GM21576 (cell line): ENCODE measurements at regions not wholly inside any gene's neighbourhood (a gene's known extent, or its start where the extent isn't known, plus 50 kb on each side); places are given as distances from the start of the nearest gene placed in this dataset.

Experiments used
- ATAC-seq: cut with Tn5 transposase; IDR thresholded peaks from one replicate; pipeline ENCODE4 v1.9.1; 2021; ENCODE audit warnings: mild to moderate bottlenecking, moderate library complexity; ENCODE audit not compliant: unreplicated experiment

DNA sequence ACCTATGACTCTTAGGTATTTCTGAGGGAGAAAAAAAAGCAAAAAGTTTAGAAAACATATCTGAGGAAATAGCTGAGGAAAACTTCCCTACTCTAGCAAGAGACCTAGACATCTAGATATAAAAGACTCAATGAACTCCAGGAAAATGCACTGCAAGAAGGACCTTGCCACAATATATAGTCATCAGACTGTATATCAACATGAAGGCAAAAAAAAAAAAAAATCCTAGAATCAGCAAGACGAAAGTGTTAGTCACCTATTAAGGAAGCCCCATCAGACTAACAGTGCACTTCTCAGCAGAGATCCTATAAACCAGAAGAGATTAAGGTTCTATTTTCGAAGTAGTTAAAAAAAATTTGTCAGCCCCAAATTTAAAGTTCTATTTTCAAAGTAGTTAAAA lies 166.2 kb downstream of the TMEM38B start:
- ATAC-seq = no peak

DNA sequence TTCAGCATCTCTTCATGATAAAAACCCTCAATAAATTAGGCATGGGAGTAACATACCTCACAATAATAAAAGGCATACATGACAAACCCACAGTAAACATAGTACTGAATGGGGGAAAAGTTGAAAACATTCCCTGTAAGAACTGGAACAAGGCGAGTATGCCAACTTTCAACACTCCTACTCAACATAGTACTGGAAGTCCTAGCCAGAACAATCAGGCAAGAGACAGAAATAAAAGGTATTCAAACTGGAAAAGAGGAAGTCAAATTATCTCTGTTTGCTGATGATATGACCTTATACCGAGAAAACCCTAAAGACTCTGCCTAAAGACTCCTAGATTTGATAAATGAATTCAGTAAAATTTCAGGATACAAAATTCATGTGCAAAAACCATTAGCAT lies 167.6 kb downstream of the TMEM38B start:
- ATAC-seq = no peak

DNA sequence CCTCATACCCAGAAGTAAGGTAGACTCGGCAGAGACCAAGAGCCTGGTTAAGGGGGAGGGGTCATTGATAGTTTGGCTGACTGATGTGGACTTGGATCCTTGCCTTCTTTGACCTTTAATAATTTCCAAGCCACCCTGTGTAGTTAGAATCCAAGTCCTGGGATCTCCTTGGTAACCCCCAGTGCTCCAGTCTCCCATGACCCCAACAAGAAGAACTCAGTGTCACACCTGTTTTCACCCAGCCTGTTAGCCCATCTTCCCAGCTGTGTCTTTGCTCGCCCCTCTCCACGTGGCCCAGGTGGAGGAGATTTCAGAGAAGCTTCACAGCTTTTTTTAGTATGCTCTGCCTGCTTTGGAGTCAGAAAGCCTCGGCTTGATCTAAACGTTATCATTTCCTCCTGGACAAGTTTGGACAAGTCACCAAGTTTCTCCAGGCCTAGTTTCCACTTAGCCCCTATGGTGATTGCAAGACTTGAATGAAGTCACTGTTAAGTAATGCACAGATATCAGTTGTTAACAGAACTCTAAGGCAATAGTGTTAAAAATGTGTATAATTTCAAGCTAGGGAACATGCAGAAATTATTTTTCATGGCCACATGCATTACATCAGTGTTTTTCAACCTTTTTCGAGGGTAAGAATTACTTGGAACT lies 170.0 kb downstream of the TMEM38B start:
- ATAC-seq = no peak

DNA sequence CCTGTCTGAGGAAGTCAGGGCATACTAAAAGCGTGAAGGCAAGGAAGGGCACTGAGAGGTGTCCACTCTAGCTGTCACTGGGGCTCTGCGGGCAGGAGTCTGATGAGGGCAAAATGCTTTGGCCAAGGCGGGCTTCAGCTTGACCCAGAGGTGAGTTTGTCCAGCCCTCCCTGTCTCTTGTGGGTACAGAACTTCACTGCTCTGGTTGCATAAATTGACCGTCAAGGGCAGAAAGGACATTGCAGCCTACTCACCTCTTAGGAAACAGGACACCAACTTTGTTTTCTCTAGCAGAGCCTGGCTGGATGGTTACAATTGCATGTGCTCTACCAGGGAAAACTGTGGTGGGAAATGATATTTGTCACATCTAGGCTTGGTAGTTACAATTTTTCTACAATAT lies 170.9 kb downstream of the TMEM38B start:
- ATAC-seq = no peak

DNA sequence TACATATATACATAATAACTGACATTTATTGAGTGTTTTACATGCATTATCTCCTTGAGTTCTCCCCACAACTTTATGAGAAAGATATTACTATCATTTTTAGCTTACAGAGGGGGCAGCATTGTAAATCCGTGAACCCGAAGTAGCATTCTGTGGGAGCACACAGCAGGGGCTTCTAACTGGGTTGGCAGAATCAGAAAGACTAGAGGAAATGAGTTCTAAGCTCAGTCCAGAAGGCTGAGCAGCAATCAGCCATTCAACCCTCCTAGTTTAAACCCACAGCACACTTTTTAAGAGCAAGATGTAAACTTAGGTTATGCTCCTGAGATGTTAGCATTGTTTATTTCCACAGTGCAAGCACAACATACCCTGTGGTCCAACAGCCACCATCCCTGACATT lies 177.2 kb downstream of the TMEM38B start:
- no peak for ATAC-seq

DNA sequence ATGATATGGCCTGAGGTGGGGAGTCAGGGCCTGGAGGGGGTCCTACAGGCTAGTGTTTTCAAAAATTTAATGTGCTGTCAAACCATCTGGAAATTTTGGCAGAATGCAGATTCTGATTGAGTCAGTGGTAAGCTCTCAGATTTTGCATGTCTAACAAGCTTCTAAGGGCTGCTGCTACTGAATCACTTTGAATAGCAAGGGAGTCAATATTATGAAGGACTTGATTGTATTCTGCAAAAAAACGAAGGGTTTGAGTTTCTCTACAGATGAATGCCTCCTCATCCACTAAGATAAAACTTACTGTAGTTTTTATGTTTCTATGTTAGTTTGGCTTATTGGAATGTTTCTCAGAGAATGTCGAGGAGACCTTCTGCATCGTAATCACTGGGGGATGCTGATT lies 179.5 kb downstream of the TMEM38B start:
- no peak for ATAC-seq

DNA sequence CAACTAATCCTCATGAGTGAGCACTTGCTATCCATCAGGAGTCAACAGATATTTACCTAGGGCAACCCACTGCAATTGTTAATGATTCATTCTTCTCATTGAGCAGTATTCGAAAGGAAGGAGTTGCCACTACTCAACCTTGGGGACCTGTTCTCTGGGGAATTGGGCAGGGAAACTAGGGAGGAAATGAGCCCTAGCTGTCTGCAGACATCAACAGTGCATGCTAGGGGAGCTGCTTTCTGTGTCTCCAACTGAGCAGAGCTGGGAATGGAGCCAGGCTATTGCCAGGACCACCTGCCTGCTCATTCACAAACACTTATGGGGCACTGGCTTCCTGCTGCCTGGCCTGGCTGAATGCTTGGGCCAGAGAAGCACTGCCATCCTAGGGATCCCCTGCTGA lies 183.4 kb downstream of the TMEM38B start:
- ATAC-seq = no peak

DNA sequence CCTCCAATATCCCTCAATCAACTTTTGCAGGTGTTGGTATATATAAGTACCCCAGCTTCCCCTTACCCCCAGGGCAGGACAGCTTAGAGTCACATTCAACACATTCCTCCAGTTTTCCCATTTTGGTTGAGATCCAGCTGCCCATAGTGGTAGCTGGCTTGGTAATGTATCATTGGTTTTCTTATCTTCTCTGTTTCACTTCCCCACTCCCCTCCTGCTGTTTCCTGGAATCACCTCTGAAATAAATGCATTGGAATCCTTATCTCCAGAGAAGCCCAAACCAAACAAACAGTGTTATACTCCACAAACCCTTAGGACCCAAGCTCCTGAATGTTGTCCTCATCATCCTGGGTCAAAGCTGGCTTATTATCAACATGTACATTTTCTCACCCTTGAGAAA lies 184.8 kb downstream of the TMEM38B start:
- ATAC-seq = no peak

DNA sequence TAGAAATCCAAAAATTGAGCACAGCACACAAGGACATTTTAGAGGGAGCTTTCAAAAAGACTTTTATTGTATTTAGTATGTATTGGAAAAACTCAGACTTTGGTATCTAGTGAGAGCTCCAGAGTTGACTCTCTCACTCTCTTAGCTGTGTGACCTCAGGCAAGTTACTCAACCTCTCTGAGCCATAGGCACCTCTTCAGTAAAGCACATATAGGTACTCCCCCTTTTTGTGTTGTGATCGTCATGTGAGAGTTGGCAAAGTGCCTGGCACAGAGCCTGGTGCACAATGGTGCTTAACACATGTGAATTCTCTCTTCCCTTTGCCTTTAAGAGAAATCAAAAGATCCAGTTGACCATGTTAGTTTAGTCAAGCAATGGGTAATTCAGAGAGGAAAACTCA lies 186.2 kb downstream of the TMEM38B start:
- ATAC-seq = no peak

DNA sequence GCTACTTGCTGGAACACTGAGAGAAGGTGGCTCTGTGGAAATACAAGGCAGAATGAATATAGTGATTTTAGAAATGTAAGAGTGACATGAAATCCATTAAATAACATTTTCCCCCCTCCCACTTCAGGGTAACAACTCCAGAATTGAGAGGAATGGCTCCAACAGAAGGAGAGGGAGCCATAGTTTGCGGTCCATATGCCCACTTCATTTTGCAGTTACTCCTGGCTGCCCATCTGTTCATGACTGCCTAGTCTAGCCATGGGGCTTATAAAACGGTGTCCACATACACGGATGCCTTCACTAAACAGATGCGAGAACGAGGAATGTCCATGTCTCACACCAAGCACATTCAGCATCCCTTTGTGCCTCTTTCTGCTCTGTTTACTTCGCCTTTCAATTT lies 186.7 kb downstream of the TMEM38B start:
- ATAC-seq = no peak

DNA sequence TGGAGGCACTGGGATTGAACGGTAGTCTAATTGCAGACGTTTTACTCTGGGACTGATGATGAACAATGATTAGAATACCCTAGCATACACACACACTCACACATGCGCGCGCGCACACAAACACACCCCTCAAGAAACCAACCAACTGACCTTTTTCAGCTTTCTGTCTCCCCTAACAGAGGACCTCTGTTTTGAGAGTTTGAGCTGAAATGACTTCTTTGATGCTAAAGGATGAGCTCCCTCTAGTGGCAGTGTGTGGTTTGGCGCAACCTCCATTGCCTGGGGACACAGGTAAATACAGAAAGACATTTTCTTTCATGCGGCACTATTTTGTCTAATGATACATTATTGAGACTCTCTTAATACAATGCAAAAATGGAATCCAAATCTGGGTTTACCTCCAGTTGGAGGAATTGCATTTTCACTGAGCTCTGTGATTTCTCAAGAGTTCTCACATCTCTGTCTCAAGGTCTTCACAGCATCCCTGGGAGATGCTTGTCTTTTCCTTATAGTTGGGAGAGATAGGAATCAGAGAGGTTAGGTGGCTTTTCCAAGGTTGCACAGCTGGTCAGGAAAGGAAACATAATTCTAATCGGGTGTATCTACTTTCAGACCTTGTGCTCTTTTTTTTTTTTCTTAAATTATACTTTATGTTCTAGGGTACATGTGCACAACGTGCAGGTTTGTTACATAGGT lies 187.5 kb downstream of the TMEM38B start:
- peak; percentile 62 for ATAC-seq

DNA sequence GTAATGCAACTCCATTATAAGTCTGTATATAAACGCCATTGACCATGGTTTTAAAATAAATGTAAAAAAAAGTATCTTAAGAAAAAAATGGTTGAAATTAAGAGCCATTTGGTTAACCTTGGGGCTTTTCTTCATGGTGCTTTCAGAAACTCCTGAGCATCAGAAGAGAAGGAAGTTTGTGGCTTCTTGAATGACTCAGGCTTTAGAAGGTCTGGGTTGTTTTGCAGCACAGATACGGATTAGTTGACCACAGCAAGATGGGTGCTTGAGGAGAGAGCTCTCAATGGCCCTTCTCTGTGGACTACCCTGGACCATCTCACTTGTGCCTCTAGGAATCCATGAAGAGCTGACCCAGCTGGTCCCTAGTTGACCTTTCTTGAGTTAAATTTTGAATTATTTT lies 189.5 kb downstream of the TMEM38B start:
- peak; percentile 83 for ATAC-seq

DNA sequence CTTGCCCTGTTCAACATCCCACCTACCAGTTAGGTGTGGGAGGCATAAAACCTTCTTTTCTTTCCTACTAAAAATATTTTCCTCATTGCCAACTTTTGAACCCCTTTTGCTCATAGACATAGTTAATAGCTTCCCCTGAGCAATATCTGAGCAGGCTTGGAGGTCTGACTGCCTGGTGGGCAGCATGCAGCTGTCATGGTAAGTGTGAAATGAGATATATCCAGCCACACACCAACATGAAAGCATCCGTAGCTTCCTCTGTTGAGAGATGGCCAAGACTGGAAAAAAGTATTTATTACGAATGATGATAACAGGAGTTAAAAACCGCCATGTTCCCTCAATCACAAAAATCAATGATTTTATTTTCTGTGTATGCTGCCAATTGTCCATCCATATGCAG lies 190.1 kb downstream of the TMEM38B start:
- ATAC-seq = no peak

DNA sequence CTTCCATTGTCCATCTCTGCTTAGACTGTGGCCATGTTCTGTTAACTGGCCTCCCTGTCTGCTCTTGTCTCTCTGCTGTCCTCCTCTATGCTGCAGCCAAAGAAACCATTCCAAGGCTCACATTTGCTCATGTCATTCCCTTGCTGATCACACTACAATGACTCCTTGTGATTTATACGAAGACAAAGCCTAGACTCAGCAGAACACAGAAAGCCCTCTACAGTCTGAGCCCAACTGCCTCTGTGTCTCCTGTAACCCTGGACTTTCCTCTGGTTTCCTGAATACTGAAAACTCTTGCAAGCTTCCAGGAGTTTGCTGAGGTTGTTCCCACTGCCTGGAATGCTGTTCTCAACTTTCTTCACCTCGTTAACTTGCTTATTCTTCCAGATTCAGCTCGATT lies 191.8 kb downstream of the TMEM38B start:
- no peak for ATAC-seq

DNA sequence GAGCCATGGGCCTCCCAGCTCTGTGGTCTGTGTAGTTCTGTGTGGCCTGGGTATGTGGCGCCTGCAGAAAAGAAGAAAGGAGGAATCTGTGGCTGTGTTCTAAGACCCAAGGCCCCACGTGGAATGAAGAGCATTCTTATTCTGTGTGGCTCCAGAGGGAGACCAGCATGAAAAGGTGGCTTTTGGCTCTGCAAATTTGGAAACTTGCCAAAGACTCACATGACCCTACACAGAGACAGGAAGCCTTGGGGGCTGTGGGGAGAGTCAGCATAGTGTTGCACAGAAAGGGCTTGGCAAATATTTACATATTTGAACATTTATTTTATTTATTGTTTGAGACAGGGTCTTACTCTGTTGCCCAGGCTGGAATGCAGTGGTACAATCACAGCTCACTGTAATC lies 193.3 kb downstream of the TMEM38B start:
- ATAC-seq = no peak

DNA sequence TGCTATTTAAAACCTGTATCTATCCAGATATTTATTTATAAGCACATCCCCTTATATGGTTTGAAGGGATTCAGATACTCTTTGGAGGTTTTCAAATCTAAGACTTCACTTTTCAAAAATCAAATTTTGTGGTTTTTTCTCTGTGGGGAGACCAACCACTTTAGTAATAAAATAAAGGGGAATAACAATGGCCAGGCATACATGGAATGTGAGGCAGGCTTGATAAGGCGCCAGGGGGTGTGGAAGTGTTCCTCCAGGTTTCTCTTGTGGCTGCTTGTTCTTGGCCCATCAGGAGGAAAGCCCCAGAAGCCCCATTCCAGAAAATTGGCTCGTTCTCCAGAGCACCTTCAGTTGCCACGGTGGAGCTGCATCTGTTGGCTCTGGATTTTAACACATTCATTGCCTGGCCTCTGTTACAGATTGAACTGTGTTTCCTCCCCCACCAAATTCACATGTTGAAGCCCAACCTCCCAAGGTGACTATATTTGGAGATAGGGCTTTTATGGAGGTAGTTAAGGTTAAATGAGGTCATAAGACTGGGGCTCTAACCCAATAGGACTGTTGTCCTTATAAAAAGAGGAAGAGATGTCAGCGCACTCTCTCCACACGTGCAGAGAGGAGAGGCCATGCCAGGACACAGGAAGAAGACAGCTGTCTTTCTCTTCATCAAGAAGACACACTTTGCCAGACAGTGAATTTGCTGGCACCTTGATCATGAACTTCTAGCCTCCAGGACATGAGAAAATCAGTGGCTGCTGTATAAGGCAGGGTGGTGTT lies 195.9 kb downstream of the TMEM38B start:
- no peak for ATAC-seq

DNA sequence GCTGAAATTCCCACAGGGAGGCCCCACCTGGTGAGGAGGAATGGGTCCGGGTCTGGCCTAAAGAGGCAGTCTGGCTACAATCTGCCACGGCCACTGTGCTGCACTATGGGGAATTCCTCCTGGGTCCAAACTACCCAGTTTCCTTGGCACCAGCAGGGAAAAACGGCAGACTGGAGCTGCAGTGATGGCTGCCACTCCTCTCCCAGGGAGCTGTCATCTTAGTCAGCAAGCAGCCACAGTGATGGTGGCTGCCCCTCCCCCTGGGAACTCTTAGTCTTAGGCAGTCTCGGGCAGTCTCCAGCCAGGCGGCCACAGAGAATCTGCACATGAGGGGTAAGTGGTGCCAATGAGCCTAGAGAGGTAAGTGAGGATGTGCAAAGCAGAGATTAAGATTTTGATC lies 205.8 kb downstream of the TMEM38B start:
- no peak for ATAC-seq

DNA sequence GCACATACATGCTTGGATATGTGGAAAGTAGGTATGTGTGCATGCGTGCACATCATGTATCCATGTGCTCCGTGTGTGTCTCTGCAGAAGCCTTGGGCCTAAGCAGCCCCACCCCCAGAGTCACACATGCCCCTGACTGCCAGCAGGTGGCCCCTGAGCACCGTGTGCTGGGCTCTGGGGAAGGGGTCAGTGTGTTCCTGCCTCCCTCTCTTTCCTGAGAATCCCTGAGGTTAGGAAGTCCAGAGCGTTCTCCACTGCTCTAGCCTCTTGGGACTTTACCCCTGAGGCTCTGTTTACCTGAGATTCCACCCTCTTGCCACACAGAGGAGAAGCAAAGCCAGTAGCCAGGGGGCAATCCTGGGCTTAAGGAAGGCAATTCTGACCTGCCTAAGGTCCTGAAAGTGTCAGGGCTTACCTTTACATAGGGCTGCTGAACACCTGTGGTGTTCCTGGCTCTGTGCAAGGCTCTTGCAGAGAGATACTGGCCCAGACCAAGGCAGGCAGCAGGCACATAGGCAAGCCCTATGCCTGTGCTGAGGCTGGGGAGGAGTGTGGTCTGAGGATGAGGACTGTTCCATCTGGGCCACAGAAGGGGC lies 207.3 kb downstream of the TMEM38B start:
- peak; percentile 59 for ATAC-seq

DNA sequence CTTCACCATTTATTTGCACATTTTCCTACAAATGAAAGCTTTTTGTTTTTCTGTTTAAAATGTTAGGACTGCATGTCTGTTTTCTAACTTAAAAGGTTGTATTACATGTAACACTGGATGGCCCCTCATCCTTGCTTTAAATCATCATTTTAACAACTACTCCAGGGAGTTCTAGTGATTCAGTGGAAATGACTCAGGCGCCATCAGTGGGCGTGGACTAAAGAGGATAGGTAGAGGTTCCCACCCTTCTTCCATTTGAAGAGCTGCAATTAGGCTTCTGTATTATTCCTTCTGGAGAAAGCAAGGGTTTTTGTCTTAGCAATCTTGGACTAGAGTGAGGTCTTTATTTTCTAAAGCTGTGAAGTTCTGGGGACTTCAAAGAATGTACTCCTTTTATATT lies 213.7 kb downstream of the TMEM38B start:
- ATAC-seq = no peak

DNA sequence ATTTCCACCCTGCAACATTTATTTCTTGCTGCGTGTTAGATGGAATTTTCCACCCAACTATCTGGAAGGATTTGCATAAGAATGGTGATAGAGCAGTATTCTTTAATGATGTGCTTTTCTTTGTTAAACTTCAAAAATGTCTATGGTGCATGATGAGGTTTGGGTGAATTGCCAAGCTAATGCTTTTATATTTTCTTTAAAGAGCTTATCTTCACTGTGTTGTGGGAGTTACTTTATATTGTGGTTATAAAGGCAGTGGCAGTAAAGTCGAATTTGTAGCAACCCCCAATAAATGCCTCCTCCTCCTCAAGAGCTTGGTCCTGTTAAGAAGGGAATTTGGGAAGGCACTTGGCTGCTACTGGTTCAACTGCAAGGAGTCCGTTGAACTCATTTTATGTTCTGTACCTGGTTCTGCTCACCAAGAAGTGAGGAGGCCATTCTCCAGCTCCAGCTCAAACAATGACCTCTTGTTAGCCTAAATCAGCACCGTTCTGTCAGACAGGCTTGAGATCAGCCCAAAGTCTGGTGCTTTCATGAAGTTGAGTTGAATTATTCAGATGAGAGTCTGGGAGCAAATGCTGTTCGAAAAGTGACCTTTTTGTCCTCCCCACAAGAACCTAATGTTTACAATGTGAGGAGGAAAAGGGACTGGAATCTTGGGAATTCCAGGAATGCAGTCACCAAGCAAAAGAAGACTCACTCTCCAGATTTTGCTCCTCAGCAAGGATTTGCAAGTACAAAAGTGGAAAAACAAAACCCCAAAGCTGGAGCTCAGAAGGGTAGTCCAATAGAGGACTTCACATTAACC lies 217.0 kb downstream of the TMEM38B start:
- ATAC-seq = no peak
